GM12874 (cell line): ENCODE measurements at regions not wholly inside any gene's neighbourhood (a gene's known extent, or its start where the extent isn't known, plus 50 kb on each side); places are given as distances from the start of the nearest gene placed in this dataset.

Experiments used
- CTCF ChIP-seq: IDR thresholded peaks from 2 replicates; pipeline ENCODE4 v1.5.1; 2011; ENCODE audit warnings: low read depth, mild to moderate bottlenecking, control low read depth, low read length, moderate library complexity; ENCODE audit not compliant: insufficient read depth

DNA sequence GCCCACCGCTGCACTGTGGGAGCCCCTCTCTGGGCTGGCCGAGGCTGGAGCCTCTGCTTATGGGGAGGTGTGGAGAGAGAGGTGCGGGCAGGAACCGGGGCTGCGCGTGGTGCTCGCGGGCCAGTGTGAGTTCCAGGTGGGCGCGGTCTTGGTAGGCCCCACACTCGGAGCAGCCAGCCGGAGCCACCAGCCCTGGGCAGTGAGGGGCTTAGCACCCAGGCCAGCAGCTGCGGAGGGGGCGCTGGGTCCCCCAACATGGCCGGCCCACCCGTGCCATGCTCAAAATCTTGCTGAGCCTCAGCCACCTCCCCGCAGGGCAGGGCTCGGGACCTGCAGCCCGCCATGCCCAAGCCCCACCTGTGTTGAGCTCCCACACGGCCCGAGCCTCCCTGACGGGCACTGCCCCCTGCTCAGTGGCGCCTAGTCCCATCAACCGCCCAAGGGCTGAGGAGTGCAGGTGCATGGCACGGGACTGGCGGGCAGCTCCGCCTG, 856.8 kb upstream of the CELF2 start:
- no peak for TF ChIP-seq CTCF

- TF ChIP-seq CTCF, result no peak
Measured at GRCh38 chr10:10164848-10165247, 852.8 kb upstream of the CELF2 start.

DNA sequence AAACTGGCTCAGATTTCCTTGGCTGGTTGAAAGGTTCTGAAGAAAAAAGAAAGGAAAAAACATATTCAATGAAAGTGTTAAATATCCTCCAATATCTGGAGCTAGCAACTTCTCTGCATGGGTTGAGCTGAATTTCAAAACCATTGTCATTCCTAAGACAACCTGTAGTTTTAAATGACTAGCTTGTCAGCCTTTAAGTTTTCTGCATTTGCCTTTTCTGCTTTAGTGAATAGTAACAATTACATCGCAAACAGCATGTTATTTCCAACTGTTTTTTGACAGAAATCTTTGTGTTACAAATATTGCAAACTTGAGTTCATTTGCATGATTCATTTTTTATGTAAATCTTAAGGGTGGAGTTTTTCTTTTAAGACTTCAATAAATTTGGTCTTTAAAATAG, 852.3 kb upstream of the CELF2 start:
- no peak for TF ChIP-seq CTCF

DNA sequence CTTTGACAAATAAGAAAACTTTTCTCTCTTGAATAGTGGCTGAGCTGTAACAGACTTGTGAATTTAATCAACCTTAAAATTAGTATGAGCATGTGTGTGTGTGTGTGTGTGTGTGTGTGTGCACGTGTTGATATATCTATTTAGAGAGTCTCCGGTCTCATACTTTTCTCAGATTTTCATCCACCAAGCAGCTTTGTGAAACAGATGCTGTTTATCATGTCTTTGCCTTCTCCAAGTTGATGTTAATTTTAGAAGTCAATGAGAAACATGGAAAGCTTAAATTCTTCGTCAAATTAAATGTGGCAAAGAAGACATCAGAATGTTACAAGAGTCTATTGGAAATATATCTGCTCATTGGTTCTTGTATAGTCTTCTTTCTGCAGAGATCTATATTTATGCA, 839.2 kb upstream of the CELF2 start:
- no peak for TF ChIP-seq CTCF

DNA sequence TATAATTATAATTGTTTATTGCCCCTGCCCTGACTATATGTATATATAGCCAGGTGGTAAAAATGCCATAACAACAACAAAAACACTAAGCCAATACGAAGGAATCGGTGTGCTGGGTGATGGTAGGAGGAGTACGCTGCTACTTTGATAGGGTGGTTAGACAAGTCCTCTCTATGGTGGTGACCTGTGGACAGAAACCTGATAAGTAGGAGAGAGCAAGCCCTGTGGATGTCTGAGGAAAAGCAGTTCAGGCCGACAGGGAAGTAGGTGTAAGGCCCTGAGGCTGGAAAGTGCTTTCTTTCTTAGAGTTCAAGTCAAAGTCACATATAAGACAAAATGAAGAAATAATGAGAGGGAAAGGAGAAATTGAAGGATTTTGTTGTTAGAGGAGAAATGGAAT, 823.8 kb upstream of the CELF2 start:
- TF ChIP-seq CTCF, result no peak

GRCh38 chr10:10196701-10197100, 821.0 kb upstream of the CELF2 start:
- TF ChIP-seq CTCF, result no peak

DNA sequence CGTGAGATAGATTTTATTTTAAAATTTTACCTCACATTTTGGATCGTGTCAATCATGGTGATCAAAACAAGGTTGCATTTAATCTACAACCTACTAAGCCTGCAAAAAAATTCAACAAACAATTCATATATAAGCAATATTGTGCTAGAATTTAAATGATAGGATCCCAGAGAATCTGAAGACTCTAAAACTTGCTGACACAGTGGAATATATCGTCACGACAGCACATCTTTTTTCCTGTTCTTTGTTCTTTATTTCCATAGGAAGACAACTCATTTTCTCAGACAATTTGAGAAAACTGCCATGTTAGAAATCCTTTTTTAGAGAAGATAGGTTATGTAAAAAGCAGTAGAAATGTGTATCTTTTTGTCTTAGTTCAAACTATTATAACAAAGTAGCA, 820.2 kb upstream of the CELF2 start:
- no peak for TF ChIP-seq CTCF

DNA sequence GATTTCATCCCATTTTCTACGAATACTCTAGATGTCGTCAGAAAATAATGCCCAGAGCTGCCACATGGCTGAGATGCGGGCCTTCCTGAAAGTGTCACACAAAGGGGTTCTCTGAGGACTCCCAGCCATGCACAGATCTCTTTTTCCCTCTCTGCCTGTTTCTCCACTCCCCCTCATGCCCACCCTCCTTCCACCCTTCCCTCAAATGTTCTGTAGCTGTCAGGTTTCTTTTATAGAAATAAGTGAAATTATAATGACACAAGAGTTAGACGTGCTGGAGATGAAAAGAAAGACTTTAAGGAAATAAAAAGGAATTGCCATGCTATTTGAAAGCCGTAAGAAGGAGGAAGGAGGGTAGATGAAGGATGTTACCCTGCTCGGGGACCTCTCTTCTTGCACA, 819.3 kb upstream of the CELF2 start:
- TF ChIP-seq CTCF, result no peak
